Fibroblast of lung (primary cell): ENCODE measurements at regions not wholly inside any gene's neighbourhood (a gene's known extent, or its start where the extent isn't known, plus 50 kb on each side); places are given as distances from the start of the nearest gene placed in this dataset.
A peak's percentile ranks its signal among the peaks of the same experiment; 100 is the strongest.

Experiments
- DNase-seq, 2 donors: peaks; one replicate each; pipeline versions ENCODE4 v3.0.0 to v3.0.0-alpha.2; 2010; ENCODE audit warnings: low read depth in 2 of 2
- H2AFZ ChIP-seq: 2 replicates; pipeline ENCODE4 v1.5.1; 2012; ENCODE audit warnings: low read length, control low read depth, inconsistent platforms
- H3K27ac ChIP-seq: 2 replicates; pipeline ENCODE4 v1.5.1; 2011; ENCODE audit warnings: low read length, control low read depth; ENCODE audit not compliant: insufficient read depth
- H3K27me3 ChIP-seq: 2 replicates; pipeline ENCODE4 v1.5.1; 2011; ENCODE audit warnings: mild to moderate bottlenecking, low read length; ENCODE audit not compliant: control insufficient read depth, insufficient read depth
- H3K36me3 ChIP-seq: 2 replicates; pipeline ENCODE4 v1.5.1; 2011; ENCODE audit warnings: low read length; ENCODE audit not compliant: control insufficient read depth, insufficient read depth
- H3K4me1 ChIP-seq: 2 replicates; pipeline ENCODE4 v1.5.1; 2011; ENCODE audit warnings: low read length; ENCODE audit not compliant: control insufficient read depth, insufficient read depth; ENCODE audit errors: extremely low read depth
- H3K4me2 ChIP-seq: 2 replicates; pipeline ENCODE4 v1.5.1; 2011; ENCODE audit warnings: low read length, control low read depth; ENCODE audit not compliant: insufficient read depth; ENCODE audit errors: extremely low read depth
- H3K4me3 ChIP-seq, 4 experiments: fragments of 200-600 bp in 1 of 4; sonication (generic) in 1 of 4; replicated peaks in 1 of 4; 2 replicates each; pipeline ENCODE4 v1.5.1; 2011 to 2016; ENCODE audit warnings: low read length in 4 of 4, low read depth in 3 of 4, mild to moderate bottlenecking in 3 of 4, control low read depth in 2 of 4, inconsistent platforms in 1 of 4, mixed read lengths in 1 of 4; ENCODE audit not compliant: insufficient read depth in 1 of 4; ENCODE audit errors: control extremely low read depth in 1 of 4
- H3K79me2 ChIP-seq: 2 replicates; pipeline ENCODE4 v1.5.1; 2012; ENCODE audit warnings: mild to moderate bottlenecking, low read length, inconsistent platforms; ENCODE audit not compliant: control insufficient read depth, insufficient read depth
- H3K9ac ChIP-seq: 2 replicates; pipeline ENCODE4 v1.5.1; 2011; ENCODE audit warnings: mild to moderate bottlenecking, low read length, control low read depth; ENCODE audit not compliant: insufficient read depth
- H3K9me3 ChIP-seq: 2 replicates; pipeline ENCODE4 v1.5.1; 2012; ENCODE audit warnings: low read depth, low read length; ENCODE audit not compliant: control insufficient read depth, insufficient read depth
- H4K20me1 ChIP-seq: 2 replicates; pipeline ENCODE4 v1.5.1; 2011; ENCODE audit warnings: low read length; ENCODE audit not compliant: control insufficient read depth, insufficient read depth; ENCODE audit errors: extremely low read depth
- CTCF ChIP-seq, 2 donors: IDR thresholded peaks in 1 of 2; conservative IDR thresholded peaks in 1 of 2; 1 replicate in 1 of 2; 2 replicates in 1 of 2; pipeline ENCODE4 v1.5.1; 2011 to 2012; ENCODE audit warnings: low read length in 2 of 2, control low read depth in 1 of 2, inconsistent platforms in 1 of 2, low read depth in 1 of 2, mild to moderate bottlenecking in 1 of 2
- EZH2 ChIP-seq: IDR thresholded peaks from 2 replicates; pipeline ENCODE4 v1.5.1; 2012; ENCODE audit warnings: low read length, control low read depth, mild to moderate bottlenecking; ENCODE audit errors: missing control alignments

DNA sequence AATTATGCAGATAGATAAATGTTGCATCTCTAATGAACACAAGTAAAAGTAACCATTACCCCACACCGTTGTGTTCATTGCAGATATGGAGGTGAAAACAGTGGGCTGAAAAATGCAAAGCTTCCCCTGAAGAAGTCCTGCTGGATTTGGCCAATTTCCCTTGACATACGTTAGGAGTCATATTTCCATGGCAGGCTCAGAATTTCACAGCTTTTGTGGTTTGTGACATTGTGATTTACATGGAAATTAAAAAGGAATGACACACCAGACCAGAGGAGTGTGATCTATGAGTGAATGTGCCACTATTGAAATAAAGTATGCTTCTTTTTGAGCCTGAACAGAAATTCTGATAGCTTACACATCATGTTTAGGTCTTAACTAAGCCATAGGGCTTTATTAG lies 221.1 kb upstream of the TMTC4 start:
- TF ChIP-seq CTCF (conservative IDR thresholded peaks at IDR 0.05 in 1 of 2, IDR thresholded peaks at IDR 0.05 in 1 of 2; ENCODE audit: low read depth in 1 of 2, low read length in 2 of 2) (no peak), EZH2 (no peak)
- H3K79me2 ChIP-seq, result no peaks in the 10 kb centered on the region
- no peak overlapping the region for H3K4me3 ChIP-seq
- no peaks in the 10 kb centered on the region for H3K27me3 ChIP-seq
- no peak overlapping the region for H3K4me2 ChIP-seq
- H2AFZ ChIP-seq, result no peak overlapping the region
- peak in 1 of 2 donors; percentile 50 for DNase-seq
- H3K27ac ChIP-seq, result no peak overlapping the region
- no peak overlapping the region for H3K9ac ChIP-seq
- no peaks in the 10 kb centered on the region for H4K20me1 ChIP-seq
- no peaks in the 10 kb centered on the region for H3K4me1 ChIP-seq
- H3K9me3 ChIP-seq, result no peaks in the 10 kb centered on the region
- no peaks in the 10 kb centered on the region for H3K36me3 ChIP-seq

DNA sequence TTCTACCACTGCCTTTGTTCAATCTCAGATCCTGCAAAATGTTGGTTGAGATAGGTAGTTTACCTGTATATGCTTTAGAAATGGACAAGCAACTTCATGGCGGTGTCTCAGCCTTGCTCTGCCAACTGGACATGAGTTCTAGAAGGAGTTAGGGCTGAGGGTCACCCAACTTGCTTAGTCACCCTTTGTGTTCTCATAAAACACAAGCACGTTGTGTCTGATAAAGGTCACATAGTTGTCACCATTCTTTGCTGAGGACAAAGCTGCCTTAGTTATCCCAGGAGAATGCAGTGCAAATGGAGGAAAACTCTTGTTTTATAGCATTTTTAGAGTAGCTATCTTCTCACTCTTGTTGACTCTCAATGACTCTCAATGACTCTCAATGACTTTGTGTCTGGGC lies 218.4 kb upstream of the TMTC4 start:
- Histone ChIP-seq H4K20me1 (no peaks in the 10 kb centered on the region), H3K79me2 (no peaks in the 10 kb centered on the region), H3K4me2 (no peak overlapping the region), H3K4me1 (no peaks in the 10 kb centered on the region), H3K27ac (no peak overlapping the region), H3K4me3 (no peak overlapping the region), H3K9ac (no peak overlapping the region), H2AFZ (no peak overlapping the region), H3K27me3 (no peaks in the 10 kb centered on the region), H3K9me3 (no peaks in the 10 kb centered on the region), H3K36me3 (no peaks in the 10 kb centered on the region)
- no peak for DNase-seq
- TF ChIP-seq CTCF (conservative IDR thresholded peaks at IDR 0.05 in 1 of 2, IDR thresholded peaks at IDR 0.05 in 1 of 2; ENCODE audit: low read depth in 1 of 2, low read length in 2 of 2) (no peak), EZH2 (no peak)

DNA sequence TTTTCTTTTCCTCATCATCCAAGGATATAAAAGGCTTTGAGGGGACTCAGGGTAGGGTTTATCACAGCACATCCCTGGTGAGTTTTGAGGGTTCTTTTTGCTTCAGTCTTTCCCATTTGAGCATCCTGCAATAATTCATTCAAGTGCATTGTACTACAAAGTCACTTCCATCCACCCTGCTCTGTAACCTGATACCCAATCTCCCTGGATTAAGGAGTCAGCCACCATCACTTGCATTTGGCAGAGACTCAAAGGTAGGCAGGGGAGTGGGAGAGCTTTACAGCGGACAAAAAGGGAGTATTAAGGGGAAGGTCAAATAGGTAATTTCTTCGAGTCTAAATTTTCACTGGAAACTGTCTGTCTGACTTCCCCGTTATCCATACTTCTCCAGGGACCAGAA lies 216.1 kb upstream of the TMTC4 start:
- DNase-seq, result no peak
- TF ChIP-seq EZH2 (no peak), CTCF (conservative IDR thresholded peaks at IDR 0.05 in 1 of 2, IDR thresholded peaks at IDR 0.05 in 1 of 2; ENCODE audit: low read depth in 1 of 2, low read length in 2 of 2) (no peak)
- Histone ChIP-seq H3K9me3 (no peaks in the 10 kb centered on the region), H3K27ac (no peak overlapping the region), H4K20me1 (no peaks in the 10 kb centered on the region), H3K27me3 (no peaks in the 10 kb centered on the region), H3K36me3 (no peaks in the 10 kb centered on the region), H3K4me2 (no peak overlapping the region), H3K9ac (no peak overlapping the region), H3K4me3 (no peak overlapping the region), H3K79me2 (no peaks in the 10 kb centered on the region), H2AFZ (no peak overlapping the region), H3K4me1 (peaks cover 3% of the 10 kb centered on the region)
